NCI-H2196 (cell line): ENCODE measurements at regions not wholly inside any gene's neighbourhood (a gene's known extent, or its start where the extent isn't known, plus 50 kb on each side); places are given as distances from the start of the nearest gene placed in this dataset.
"Not testable (repeated sequence)": the region's sequence is repeated elsewhere in the genome, so short reads cannot be mapped to it uniquely, and the experiment has no call there.

Experiments used
- DNase-seq: peaks from one replicate; lab custom pipeline; 2025; ENCODE audit not compliant: unreplicated experiment; lab: John Stamatoyannopoulos, UW

GRCh38 chr5:17123010-17123409 is 94.4 kb upstream of the BASP1 start:
- no peak for DNase-seq

GRCh38 chr5:17123773-17124172 is 93.7 kb upstream of the BASP1 start:
- not testable (repeated sequence) for DNase-seq

GRCh38 chr5:17127743-17128231 is 89.6 kb upstream of the BASP1 start:
- DNase-seq = no peak

GRCh38 chr5:17129093-17129849 is 88.2 kb upstream of the BASP1 start:
- DNase-seq = no peak

- DNase-seq = not testable (repeated sequence)
Measured at GRCh38 chr5:17130302-17130701, 87.1 kb upstream of the BASP1 start.

- peak; percentile 13 for DNase-seq
Measured at GRCh38 chr5:17132444-17133083, 84.9 kb upstream of the BASP1 start.

- no peak for DNase-seq
Measured at GRCh38 chr5:17135050-17135449, 82.4 kb upstream of the BASP1 start.

- DNase-seq = no peak
Measured at GRCh38 chr5:17143335-17143734, 74.1 kb upstream of the BASP1 start.

- no peak for DNase-seq
Measured at GRCh38 chr5:17146280-17146841, 71.1 kb upstream of the BASP1 start.

- DNase-seq = no peak
Measured at GRCh38 chr5:17147170-17147569, 70.3 kb upstream of the BASP1 start.

GRCh38 chr5:17147617-17148016 is 69.8 kb upstream of the BASP1 start:
- no peak for DNase-seq

- no peak for DNase-seq
Measured at GRCh38 chr5:17148481-17148880, 69.0 kb upstream of the BASP1 start.

GRCh38 chr5:17149786-17150185 is 67.6 kb upstream of the BASP1 start:
- DNase-seq = no peak

- no peak for DNase-seq
Measured at GRCh38 chr5:17150531-17150930, 66.9 kb upstream of the BASP1 start.

- DNase-seq = no peak
Measured at GRCh38 chr5:17151686-17152085, 65.7 kb upstream of the BASP1 start.

- DNase-seq = no peak
Measured at GRCh38 chr5:17154211-17154996, 63.0 kb upstream of the BASP1 start.

- DNase-seq = no peak
Measured at GRCh38 chr5:17156463-17156862, 61.0 kb upstream of the BASP1 start.

GRCh38 chr5:17157294-17157693 is 60.1 kb upstream of the BASP1 start:
- DNase-seq = no peak

- no peak for DNase-seq
Measured at GRCh38 chr5:17157916-17158529, 59.4 kb upstream of the BASP1 start.

GRCh38 chr5:17160756-17161040 is 56.7 kb upstream of the BASP1 start:
- no peak for DNase-seq

GRCh38 chr5:17161662-17162061 is 55.8 kb upstream of the BASP1 start:
- DNase-seq = no peak
